ENCODE measurements at regions not wholly inside any gene's neighbourhood (a gene's known extent, or its start where the extent isn't known, plus 50 kb on each side); places are given as distances from the start of the nearest gene placed in this dataset.
"Not testable (repeated sequence)": the region's sequence is repeated elsewhere in the genome, so short reads cannot be mapped to it uniquely, and the experiment has no call there.

GRCh38 chr14:61144117-61145033 lies 136.8 kb downstream of the TMEM30B start:
- Mint-ChIP-seq H3K9me3 (peaks cover 58% of the 10 kb centered on the region), H3K36me3 (ENCODE audit: low read depth) (peaks cover 47% of the 10 kb centered on the region)
- not testable (repeated sequence) for H3K79me2 ChIP-seq (replicated peaks; ENCODE audit: insufficient read depth); H3K27ac Mint-ChIP-seq; H3K4me1 ChIP-seq (ENCODE audit: insufficient read depth); H2AFZ ChIP-seq; H3K36me3 ChIP-seq (ENCODE audit: insufficient read depth); H4K20me1 ChIP-seq (replicated peaks; ENCODE audit: insufficient read depth); H3K27me3 ChIP-seq (ENCODE audit: insufficient read depth); ATAC-seq; H3K27me3 Mint-ChIP-seq (ENCODE audit: insufficient read depth, low read depth, poor library complexity); H3F3A ChIP-seq (replicated peaks; ENCODE audit: low read depth); H3K4me2 ChIP-seq; H3K4me3 ChIP-seq; H3K4me3 Mint-ChIP-seq; H3K27ac ChIP-seq (ENCODE audit: low read depth); H3K4me1 Mint-ChIP-seq; DNase-seq (ENCODE audit: low spot score); H3K9me2 ChIP-seq (ENCODE audit: insufficient read depth)

- Mint-ChIP-seq H3K36me3 (ENCODE audit: low read depth) (peaks cover 81% of the 10 kb centered on the region), H3K27me3 (ENCODE audit: insufficient read depth, low read depth, poor library complexity) (peaks cover 12% of the 10 kb centered on the region), H3K9me3 (peaks cover 93% of the 10 kb centered on the region), H3K4me1 (no peaks in the 10 kb centered on the region), H3K27ac (no peak overlapping the region), H3K4me3 (no peak overlapping the region)
- Histone ChIP-seq H3K4me1 (ENCODE audit: insufficient read depth) (no peaks in the 10 kb centered on the region), H3K79me2 (replicated peaks; ENCODE audit: insufficient read depth) (no peaks in the 10 kb centered on the region), H3K27ac (ENCODE audit: low read depth) (no peak overlapping the region), H3F3A (replicated peaks; ENCODE audit: low read depth) (no peaks in the 10 kb centered on the region), H3K4me3 (no peak overlapping the region), H3K36me3 (ENCODE audit: insufficient read depth) (peaks cover 15% of the 10 kb centered on the region), H3K27me3 (ENCODE audit: insufficient read depth) (no peaks in the 10 kb centered on the region), H4K20me1 (replicated peaks; ENCODE audit: insufficient read depth) (no peaks in the 10 kb centered on the region), H3K9me2 (ENCODE audit: insufficient read depth) (0 out of 2 replicates have a peak, but pooled peaks cover 5% of the 10 kb centered on the region), H2AFZ (no peak overlapping the region), H3K4me2 (no peak overlapping the region)
- DNase-seq (ENCODE audit: low spot score) (no peak), ATAC-seq (no peak)
- TF ChIP-seq EZH2phosphoT487 (IDR thresholded peaks at IDR 0.05; ENCODE audit: unreplicated experiment) (no peak), NANOG (IDR thresholded peaks at IDR 0.05; ENCODE audit: borderline replicate concordance) (no peak), EZH2 (IDR thresholded peaks at IDR 0.05; ENCODE audit: low read depth, unreplicated experiment) (no peak), CTCF (conservative IDR thresholded peaks at IDR 0.05; ENCODE audit: low read depth in 2 of 2) (no peak), ZNF114 (CRISPR knock-in tag; IDR thresholded peaks at IDR 0.05) (no peak), REST (IDR thresholded peaks at IDR 0.05; ENCODE audit: unreplicated experiment) (no peak), CREB1 (CRISPR knock-in tag; IDR thresholded peaks at IDR 0.05; ENCODE audit: low read depth) (no peak), JUNB (IDR thresholded peaks at IDR 0.05; ENCODE audit: unreplicated experiment) (no peak), POLR2AphosphoS5 (IDR thresholded peaks at IDR 0.05; ENCODE audit: low read depth) (no peak), ZNF462 (CRISPR knock-in tag; IDR thresholded peaks at IDR 0.05) (no peak)
Measured at GRCh38 chr14:61140872-61141271, 140.3 kb downstream of the TMEM30B start.

All from GM23338 (cell line).